SKM-1 treated with dmso at 0.1 percent for 144 hours (cell line): ENCODE measurements at regions not wholly inside any gene's neighbourhood (a gene's known extent, or its start where the extent isn't known, plus 50 kb on each side); places are given as distances from the start of the nearest gene placed in this dataset.
"Not testable (repeated sequence)": the region's sequence is repeated elsewhere in the genome, so short reads cannot be mapped to it uniquely, and the experiment has no call there.

Source experiments
- DNase-seq: peaks from one replicate; lab custom pipeline; 2025; ENCODE audit not compliant: unreplicated experiment; lab: John Stamatoyannopoulos, UW

- not testable (repeated sequence) for DNase-seq
These were observed 57.6 kb upstream of the BOLA1 start for GRCh38 chr1:149841597-149842238.

GRCh38 chr1:149842458-149843064 is 56.8 kb upstream of the BOLA1 start:
- not testable (repeated sequence) for DNase-seq

GRCh38 chr1:149843431-149844041 is 55.8 kb upstream of the BOLA1 start:
- no peak for DNase-seq

- DNase-seq = peak; percentile 66
These were observed 55.3 kb upstream of the BOLA1 start for GRCh38 chr1:149844101-149844500.

GRCh38 chr1:149844650-149845255 is 54.6 kb upstream of the BOLA1 start:
- DNase-seq = no peak

GRCh38 chr1:149845416-149845815 is 54.0 kb upstream of the BOLA1 start:
- DNase-seq = no peak

DNA sequence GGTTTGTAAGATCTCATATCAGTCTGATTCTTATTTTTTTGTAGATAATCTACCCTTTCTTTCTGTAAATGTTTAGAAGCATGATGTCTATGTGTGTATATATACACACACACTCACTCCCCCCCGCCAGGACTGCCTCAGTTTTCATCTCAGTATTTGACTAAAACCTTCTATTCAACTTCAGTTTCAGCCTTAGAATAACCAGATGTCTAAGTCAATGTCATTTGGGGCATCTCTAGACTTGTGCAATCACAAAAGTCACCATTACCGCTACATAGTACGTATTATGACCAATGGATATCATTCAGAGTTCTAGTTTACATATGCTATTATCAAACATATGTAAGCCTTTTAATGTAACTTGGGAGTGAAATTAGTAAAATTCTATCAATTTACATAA is 53.3 kb upstream of the BOLA1 start:
- no peak for DNase-seq

DNA sequence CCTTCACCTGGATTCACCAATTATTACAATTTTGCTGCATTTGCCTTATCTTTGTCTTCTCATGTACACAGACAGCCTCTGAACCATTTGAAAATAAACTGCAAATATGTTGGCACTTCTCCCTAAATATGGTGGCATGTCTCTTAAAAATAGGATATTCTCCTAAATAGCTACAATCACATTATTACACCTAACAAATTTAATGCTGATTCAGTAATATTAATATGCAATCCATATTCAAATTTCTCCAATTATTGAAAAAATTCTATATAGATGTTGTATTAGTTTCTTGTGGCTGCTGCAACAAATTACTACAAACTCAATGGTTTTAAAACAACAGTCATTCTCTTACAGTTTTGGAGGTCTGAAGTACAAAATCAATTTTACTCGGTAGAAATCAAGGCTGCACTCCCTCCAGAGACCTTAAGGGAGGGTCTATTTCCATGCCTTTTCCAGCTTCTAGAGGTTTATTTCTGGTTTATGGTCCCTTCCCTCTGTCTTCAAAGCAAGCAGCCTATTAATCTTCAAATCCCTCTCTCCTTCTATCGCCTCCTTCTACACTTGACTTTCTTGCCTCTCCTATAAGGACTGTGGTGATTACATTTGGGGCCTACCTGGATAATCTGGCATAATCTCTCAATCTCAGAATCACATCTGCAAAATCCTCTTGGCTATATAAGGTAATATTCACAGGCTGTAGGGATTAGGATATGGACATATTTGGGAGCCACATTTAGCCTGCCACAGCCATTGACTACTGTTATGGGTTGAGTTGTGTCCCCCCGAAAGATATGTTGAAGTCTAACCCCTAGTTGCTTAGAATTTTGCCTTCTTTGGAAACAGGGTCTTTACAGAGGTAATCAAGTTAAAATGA is 52.5 kb upstream of the BOLA1 start:
- DNase-seq = no peak

GRCh38 chr1:149848340-149849110 is 50.8 kb upstream of the BOLA1 start:
- DNase-seq = no peak

DNA sequence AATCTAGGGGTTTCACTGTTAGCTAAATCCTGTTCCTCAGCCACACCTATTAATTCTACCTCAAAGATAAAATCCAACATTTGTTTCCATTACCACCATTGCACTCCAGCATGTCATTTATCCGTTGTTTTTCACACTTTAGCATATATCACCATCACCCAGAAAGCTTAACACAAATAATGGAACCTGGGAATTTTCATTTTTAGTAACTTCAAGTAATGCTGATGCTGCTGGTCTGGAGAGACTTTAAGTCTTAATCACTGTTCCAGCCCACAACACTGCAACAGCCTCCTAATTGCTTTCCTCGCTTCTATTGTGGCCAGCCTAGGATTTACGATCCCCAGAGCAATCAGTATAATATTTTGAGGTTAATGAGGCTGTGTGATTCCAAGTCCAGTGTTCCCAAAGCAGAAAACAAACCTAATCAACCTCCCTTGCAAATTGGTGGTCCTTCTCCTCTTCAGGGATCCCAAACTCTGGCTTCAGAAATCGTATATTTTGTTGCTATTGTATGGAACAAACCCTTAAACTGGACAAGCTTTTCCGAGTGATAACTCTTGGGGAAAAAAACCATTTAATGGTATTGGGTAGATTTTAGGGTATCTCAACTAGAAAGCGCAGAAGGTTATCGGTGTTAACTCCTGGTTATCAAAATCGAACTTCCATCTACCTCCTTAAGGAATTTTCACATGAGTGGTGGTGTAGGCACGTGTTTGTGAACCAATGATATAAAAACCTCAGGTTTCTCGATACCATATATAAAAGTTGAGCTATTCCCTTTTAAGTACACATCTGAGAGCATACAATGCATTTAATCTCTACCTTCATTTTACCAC is 50.0 kb upstream of the BOLA1 start:
- no peak for DNase-seq
